ENCODE measurements at regions not wholly inside any gene's neighbourhood (a gene's known extent, or its start where the extent isn't known, plus 50 kb on each side); places are given as distances from the start of the nearest gene placed in this dataset.

DNA sequence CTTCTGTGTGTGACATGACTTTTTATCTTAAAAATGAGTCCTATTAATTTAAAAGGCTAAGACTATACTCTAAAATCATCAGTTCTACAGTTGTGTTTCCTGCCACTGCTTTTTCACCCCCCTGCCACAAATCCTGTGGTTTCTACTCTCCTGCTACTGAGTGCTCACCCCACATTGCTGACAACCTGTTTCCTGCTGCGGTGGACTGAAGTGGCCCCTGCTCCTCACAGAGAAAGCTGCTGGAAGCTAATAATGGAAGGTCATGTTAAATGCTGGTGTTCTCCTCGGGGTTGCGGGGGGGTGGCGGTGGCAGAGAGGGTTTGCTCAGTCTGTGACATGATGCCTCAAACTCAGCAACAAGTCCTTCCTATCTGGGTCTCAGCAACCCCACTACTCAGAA lies 113.2 kb upstream of the INHBA start:
- H3K4me3 ChIP-seq, result no peak overlapping the region
- DNase-seq, result no peak
- no peaks in the 10 kb centered on the region for H3K36me3 ChIP-seq (replicated peaks in 1 of 2)
- TF ChIP-seq POLR2A (IDR thresholded peaks at IDR 0.05) (no peak), CTCF (IDR thresholded peaks at IDR 0.05) (no peak)
- intact Hi-C loops (cut with DNase I), result no loop called here
- H3K9me3 ChIP-seq (replicated peaks in 1 of 3), result peaks cover 0 to 5% (median 0%) of the 10 kb centered on the region in 3 donors
- WGBS, 4 donors, result 51 to 76% (median 59%) methylated on average over 3 to 4 of the region's 4 CpGs
- no peaks in the 10 kb centered on the region for H3K4me1 ChIP-seq (replicated peaks in 1 of 2)
- H3K27ac ChIP-seq, result no peak overlapping the region
- H3K27me3 ChIP-seq, result no peaks in the 10 kb centered on the region

DNA sequence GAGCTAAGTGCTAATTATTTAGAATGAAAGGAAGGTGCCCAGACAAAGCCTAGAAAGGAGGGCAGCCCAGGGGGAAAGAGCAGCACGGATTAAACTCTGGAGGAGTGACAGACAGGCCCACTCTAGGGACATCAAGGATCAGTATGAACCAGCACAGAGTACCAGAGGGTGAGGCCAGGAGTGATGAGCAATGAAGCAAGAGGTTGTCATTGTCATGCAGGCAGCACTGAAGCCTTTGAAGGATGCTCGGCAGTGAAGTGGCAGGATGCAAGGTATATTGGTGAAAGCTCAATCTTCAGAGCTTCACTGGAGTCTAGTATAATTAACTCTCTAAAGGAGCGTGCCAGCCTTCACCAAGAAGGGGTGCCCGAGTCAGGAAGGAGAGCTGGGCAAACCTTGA lies 112.0 kb upstream of the INHBA start:
- intact Hi-C loops (cut with DNase I), result no loop called here
- Histone ChIP-seq H3K27ac (no peak overlapping the region), H3K27me3 (no peaks in the 10 kb centered on the region), H3K36me3 (replicated peaks in 1 of 2) (no peaks in the 10 kb centered on the region), H3K4me3 (no peak overlapping the region), H3K9me3 (replicated peaks in 1 of 3) (peaks cover 0 to 5% (median 0%) of the 10 kb centered on the region in 3 donors), H3K4me1 (replicated peaks in 1 of 2) (no peaks in the 10 kb centered on the region)
- WGBS, 4 donors, result 74 to 81% (median 79%) methylated on average over 4 of the region's 4 CpGs
- TF ChIP-seq CTCF (IDR thresholded peaks at IDR 0.05) (no peak), POLR2A (IDR thresholded peaks at IDR 0.05) (no peak)
- no peak for DNase-seq

DNA sequence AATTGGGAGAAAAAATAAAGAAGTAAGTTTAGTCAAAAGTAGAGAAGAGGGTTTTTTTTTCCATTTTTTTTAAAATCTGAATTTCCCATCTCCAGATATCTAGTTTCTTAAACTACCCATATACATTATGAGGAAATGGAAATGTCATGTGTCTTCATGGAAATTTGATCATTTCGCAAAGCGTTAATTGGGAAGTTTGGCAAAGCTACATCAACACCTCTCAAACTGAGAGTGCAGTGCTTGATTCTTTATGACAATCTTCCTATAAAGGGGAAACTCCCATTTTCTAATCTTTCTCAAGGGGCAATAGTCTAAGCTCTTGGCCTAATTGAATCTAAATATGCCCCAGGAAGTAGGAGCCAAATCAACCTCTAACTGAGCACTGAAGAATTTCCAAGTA lies 110.4 kb upstream of the INHBA start:
- no peak overlapping the region for H3K27ac ChIP-seq
- no peaks in the 10 kb centered on the region for H3K9me3 ChIP-seq (replicated peaks in 1 of 3)
- no peaks in the 10 kb centered on the region for H3K27me3 ChIP-seq
- WGBS, 4 donors, result 86 to 96% (median 92%) methylated on average over 2 of the region's 2 CpGs
- no peak overlapping the region for H3K4me3 ChIP-seq
- no peaks in the 10 kb centered on the region for H3K36me3 ChIP-seq (replicated peaks in 1 of 2)
- no peak for TF ChIP-seq CTCF (IDR thresholded peaks at IDR 0.05)
- no peak for TF ChIP-seq POLR2A (IDR thresholded peaks at IDR 0.05)
- no peaks in the 10 kb centered on the region for H3K4me1 ChIP-seq (replicated peaks in 1 of 2)
- intact Hi-C loops (cut with DNase I), result no loop called here
- no peak for DNase-seq

GRCh38 chr7:41811941-41812340 lies 109.1 kb upstream of the INHBA start:
- Histone ChIP-seq H3K36me3 (replicated peaks in 1 of 2) (no peaks in the 10 kb centered on the region), H3K27ac (no peak overlapping the region), H3K9me3 (replicated peaks in 1 of 3) (no peaks in the 10 kb centered on the region), H3K4me3 (no peak overlapping the region), H3K4me1 (replicated peaks in 1 of 2) (no peaks in the 10 kb centered on the region), H3K27me3 (no peaks in the 10 kb centered on the region)
- no peak for DNase-seq
- TF ChIP-seq POLR2A (IDR thresholded peaks at IDR 0.05) (no peak), CTCF (IDR thresholded peaks at IDR 0.05) (no peak)
- intact Hi-C loops (cut with DNase I), result no loop called here
